Bronchial epithelial cell (primary cell): ENCODE measurements at regions not wholly inside any gene's neighbourhood (a gene's known extent, or its start where the extent isn't known, plus 50 kb on each side); places are given as distances from the start of the nearest gene placed in this dataset.

Source experiments
- DNase-seq: peaks from one replicate; pipeline ENCODE4 v3.0.0-alpha.2; 2010; ENCODE audit warnings: low read depth
- FAIRE-seq: peaks from 2 replicates; lab custom pipeline; 2011; peaks lifted over from hg19 to GRCh38; lab: Jason Lieb, UNC
- H3K27me3 ChIP-seq: 2 replicates; pipeline ENCODE4 v1.5.1; 2011; ENCODE audit warnings: low read length; ENCODE audit not compliant: control insufficient read depth, insufficient read depth
- H3K36me3 ChIP-seq: 2 replicates; pipeline ENCODE4 v1.5.1; 2011; ENCODE audit warnings: low read length; ENCODE audit not compliant: control insufficient read depth, insufficient read depth
- H3K4me3 ChIP-seq: 2 replicates; pipeline ENCODE4 v1.5.1; 2011; ENCODE audit warnings: mild to moderate bottlenecking, low read depth, low read length, control low read depth
- CTCF ChIP-seq: IDR thresholded peaks from 2 replicates; pipeline ENCODE4 v1.5.1; 2011; ENCODE audit warnings: mild to moderate bottlenecking, moderate library complexity, low read length, control low read depth, inconsistent platforms; ENCODE audit not compliant: insufficient read depth, severe bottlenecking

GRCh38 chrX:46380148-46380752, 165.0 kb downstream of the ZNF674 start:
- no peak for TF ChIP-seq CTCF
- Histone ChIP-seq H3K4me3 (no peak overlapping the region), H3K27me3 (no peaks in the 10 kb centered on the region), H3K36me3 (no peaks in the 10 kb centered on the region)
- DNase-seq (no peak), FAIRE-seq (no peak)

GRCh38 chrX:46376246-46376885, 168.9 kb downstream of the ZNF674 start:
- H3K27me3 ChIP-seq, result no peaks in the 10 kb centered on the region
- no peaks in the 10 kb centered on the region for H3K36me3 ChIP-seq
- H3K4me3 ChIP-seq, result no peak overlapping the region
- DNase-seq (peak; percentile 58), FAIRE-seq (no peak)
- TF ChIP-seq CTCF, result peak; percentile 46

- peak; percentile 41 for DNase-seq
- Histone ChIP-seq H3K4me3 (no peak overlapping the region), H3K27me3 (no peaks in the 10 kb centered on the region), H3K36me3 (no peaks in the 10 kb centered on the region)
- no peak for TF ChIP-seq CTCF
- no peak for FAIRE-seq
Observed at GRCh38 chrX:46375831-46376230, 169.4 kb downstream of the ZNF674 start.

- FAIRE-seq (no peak), DNase-seq (peak; percentile 55)
- Histone ChIP-seq H3K27me3 (no peaks in the 10 kb centered on the region), H3K36me3 (no peaks in the 10 kb centered on the region), H3K4me3 (no peak overlapping the region)
- no peak for TF ChIP-seq CTCF
Observed at GRCh38 chrX:46374371-46374770, 170.8 kb downstream of the ZNF674 start.

- no peak overlapping the region for H3K4me3 ChIP-seq
- H3K36me3 ChIP-seq, result no peaks in the 10 kb centered on the region
- no peak for TF ChIP-seq CTCF
- no peak for FAIRE-seq
- DNase-seq, result no peak
- H3K27me3 ChIP-seq, result no peaks in the 10 kb centered on the region
Observed at GRCh38 chrX:46367491-46367890, 177.7 kb downstream of the ZNF674 start.
